ENCODE measurements at regions not wholly inside any gene's neighbourhood (a gene's known extent, or its start where the extent isn't known, plus 50 kb on each side); places are given as distances from the start of the nearest gene placed in this dataset.
"Not testable (repeated sequence)": the region's sequence is repeated elsewhere in the genome, so short reads cannot be mapped to it uniquely, and the experiment has no call there.

- DNase-seq (ENCODE audit: low read depth) = no peak
These were observed 213.8 kb downstream of the DSC3 start for GRCh38 chr18:30828700-30829099.

DNA sequence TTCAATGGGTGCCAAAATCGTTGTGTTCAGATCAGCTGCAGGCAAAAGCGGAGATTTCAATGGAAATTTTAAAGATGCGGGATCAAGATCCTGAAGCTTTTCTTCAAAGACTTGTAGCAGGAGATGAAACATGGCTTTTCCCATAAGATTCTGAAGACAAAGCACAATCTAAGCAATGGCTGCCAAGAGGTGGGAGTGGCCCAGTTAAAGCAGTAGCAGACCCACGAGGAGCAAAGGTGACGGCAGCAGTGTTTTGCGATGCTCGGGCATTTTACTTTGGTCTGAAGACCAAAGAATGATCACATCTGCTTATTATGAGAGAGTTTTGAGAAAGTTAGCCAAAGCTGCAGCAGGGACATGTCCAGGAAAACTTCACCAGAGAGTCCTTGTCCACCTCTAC, 222.9 kb downstream of the DSC3 start:
- no peak for DNase-seq (ENCODE audit: low read depth)

- DNase-seq (ENCODE audit: low read depth) = no peak
These were observed 228.1 kb downstream of the DSC3 start for GRCh38 chr18:30814446-30814845.

DNA sequence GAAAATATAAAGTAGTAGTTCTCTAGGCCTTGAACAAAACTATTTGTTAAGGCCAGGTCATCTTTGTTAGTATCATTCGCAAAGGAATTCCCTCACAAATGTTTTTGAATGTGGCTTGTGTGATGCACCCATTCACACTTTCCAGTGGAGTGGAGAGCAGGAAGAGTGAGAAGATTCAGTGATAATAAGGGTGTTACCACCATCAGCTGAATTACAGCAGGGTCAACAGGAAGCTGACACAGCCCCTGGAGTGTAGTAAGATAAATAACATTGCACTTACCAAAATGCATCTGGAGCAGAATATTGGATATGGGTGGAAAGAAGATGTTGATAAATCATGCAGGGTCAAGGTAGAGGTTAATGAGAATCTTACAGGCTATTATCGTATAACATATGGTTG, 231.0 kb downstream of the DSC3 start:
- no peak for DNase-seq (ENCODE audit: low read depth)

DNA sequence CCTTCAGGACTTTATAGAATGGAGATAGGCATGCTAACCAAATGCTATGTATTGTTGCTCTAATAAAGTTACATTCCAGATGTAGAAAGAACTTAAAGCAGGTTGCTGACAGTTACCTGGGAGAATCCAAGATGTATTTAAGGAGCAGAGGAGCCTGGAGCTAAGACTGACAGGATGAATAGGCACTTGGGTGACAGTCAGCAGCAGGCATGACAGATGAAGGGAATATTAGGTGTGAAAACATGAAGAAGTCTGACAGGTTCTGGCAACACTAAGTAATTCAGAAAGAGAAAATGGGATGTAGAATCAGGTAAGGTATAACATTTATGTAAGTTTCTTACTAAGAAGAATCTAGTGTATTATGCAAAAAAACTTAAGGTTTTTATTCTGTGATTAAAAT, 232.0 kb downstream of the DSC3 start:
- DNase-seq (ENCODE audit: low read depth) = no peak

DNA sequence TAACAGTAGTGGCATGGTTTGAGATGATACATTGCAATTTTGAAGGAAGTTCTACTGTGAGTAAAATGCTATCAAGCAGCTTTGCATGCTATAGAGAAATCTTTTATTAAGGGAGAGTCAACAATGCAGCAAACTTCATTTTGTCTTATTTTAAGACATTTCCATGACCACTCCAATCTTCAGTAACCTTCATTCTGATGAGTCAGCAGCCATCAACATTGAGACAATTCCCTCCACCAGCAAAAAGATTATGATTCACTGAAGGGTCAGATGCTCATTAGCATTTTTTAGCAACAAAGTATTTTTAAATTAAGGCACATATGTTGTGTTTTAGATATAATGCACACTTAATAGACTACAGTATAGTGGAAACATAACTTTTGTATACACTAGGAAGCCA, 235.7 kb downstream of the DSC3 start:
- DNase-seq (ENCODE audit: low read depth) = no peak

DNA sequence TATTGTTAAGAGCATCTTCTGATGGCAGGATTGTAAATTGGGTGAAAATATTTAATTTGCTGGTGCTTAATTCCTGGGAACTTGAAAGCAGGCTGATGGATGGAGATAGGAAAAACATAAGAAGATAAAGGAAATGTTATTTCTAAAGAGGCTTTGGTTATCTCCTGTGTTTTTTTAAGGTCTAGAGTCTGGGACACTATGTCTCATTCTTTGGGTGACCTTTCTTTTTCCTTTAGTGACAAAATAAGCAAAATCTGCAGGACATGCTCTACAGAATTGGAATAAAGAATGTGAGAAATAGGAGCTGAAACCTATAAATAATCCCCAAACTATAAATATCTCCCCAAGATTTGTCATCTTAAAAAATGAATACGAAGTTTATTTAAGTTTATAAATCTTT, 241.7 kb downstream of the DSC3 start:
- DNase-seq (ENCODE audit: low read depth) = no peak

- no peak for DNase-seq (ENCODE audit: low read depth)
These were observed 250.5 kb downstream of the DSC3 start for GRCh38 chr18:30792051-30792450.

GRCh38 chr18:30788411-30788991, 254.0 kb downstream of the DSC3 start:
- not testable (repeated sequence) for DNase-seq (ENCODE audit: low read depth)

GRCh38 chr18:30787410-30787809, 255.1 kb downstream of the DSC3 start:
- DNase-seq (ENCODE audit: low read depth) = no peak

DNA sequence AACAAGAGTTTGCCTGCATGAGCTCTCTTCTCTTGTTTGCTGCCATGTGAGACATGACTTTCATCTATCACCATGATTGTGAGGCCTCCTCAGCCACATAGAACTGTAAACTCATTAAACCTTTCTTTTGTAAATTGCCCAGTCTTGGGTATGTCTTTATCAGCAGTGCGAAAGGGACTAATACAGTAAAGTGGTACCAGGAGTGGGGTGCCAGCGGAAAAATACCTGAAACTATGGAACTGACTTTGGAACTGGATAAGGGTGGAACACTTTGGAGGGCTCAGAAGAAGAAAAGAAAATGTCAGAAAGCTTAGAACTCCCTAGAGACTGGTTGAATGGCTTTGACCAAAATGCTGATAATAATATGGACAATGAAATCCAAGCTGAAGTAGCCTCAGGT, 260.9 kb downstream of the DSC3 start:
- DNase-seq (ENCODE audit: low read depth) = no peak

- no peak for DNase-seq (ENCODE audit: low read depth)
These were observed 266.9 kb downstream of the DSC3 start for GRCh38 chr18:30775629-30776028.

DNA sequence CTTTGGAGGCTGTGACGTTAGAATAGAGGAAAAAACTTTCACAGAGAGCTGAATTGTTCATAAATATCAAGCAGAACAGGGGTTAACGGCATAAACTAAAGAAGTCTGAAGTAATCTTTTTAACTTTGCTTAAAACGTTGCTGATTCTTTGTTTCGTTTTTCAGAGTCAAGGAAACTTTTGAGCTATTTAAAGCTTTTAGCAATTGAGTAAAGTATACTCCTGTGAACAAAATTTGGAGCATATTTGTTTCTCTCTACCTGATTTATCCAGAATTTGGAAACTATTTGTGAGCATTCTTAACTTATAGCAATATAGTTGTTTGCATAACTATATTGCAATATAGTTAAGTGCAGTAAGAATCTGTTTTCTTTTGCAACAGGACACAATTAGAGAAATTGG, 270.4 kb downstream of the DSC3 start:
- DNase-seq (ENCODE audit: low read depth) = not testable (repeated sequence)

GRCh38 chr18:30766053-30766452, 276.5 kb downstream of the DSC3 start:
- no peak for DNase-seq (ENCODE audit: low read depth)

GRCh38 chr18:30765247-30765646, 277.3 kb downstream of the DSC3 start:
- no peak for DNase-seq (ENCODE audit: low read depth)

GRCh38 chr18:30763902-30764350, 278.6 kb downstream of the DSC3 start:
- no peak for DNase-seq (ENCODE audit: low read depth)

DNA sequence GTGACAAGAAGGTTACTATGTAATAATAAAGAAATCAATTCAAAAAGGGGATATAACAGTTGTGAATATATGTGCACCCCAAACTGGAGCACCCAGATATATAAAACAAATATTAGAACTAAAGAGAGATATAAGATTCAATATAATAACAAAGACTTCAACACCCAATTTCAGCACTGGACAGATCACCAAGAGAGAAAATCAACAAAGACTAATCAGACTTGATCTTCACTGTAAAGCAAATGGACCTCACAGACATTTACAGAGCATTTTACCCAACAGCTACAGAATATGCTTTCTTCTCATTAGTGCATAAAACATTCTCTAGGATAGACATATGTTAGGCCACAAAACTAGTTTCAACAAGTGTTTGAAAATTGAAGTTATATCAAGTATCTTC, 287.7 kb downstream of the DSC3 start:
- no peak for DNase-seq (ENCODE audit: low read depth)

- no peak for DNase-seq (ENCODE audit: low read depth)
These were observed 294.0 kb downstream of the DSC3 start for GRCh38 chr18:30748541-30748940.

- no peak for DNase-seq (ENCODE audit: low read depth)
These were observed 296.3 kb downstream of the DSC3 start for GRCh38 chr18:30746224-30746623.

DNA sequence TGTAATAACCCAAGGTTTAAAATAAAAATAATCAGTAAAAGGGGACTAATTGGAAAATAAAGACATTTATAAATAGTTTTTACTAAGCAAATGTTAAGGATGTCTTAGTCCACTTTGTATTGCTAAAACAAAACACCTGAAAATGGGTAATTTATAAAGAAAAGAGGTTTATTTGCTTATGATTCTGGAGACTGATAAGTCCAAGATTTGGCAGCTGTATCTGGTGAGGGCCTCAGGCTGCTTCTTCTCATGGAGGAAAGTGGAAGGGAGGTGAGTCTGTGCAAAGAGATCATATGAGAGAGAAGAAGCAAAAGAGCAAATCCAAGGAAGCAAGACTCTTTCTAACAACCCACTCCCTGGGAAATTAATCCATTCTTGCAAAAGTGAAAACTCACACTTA, 299.5 kb downstream of the DSC3 start:
- DNase-seq (ENCODE audit: low read depth) = no peak

DNA sequence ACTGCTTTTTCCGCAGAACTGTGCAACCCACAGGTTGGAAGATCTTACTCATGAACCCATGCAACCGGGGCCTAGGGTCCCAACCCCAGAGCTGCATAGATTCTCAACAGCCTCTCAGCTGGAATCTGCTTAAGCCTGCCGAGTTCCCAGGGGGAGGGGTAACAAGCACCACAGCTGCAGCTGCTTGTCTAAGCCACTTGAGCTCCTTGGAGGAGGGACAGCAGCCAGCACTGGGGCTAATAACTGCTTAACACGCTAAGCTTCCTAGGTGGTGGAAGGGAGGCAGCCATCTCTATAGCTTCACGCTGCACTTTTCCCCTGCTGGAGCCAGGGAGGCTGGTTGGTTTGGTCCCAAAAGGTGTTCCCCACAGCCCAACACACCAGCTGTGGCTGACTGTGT, 311.6 kb downstream of the DSC3 start:
- DNase-seq (ENCODE audit: low read depth) = no peak

DNA sequence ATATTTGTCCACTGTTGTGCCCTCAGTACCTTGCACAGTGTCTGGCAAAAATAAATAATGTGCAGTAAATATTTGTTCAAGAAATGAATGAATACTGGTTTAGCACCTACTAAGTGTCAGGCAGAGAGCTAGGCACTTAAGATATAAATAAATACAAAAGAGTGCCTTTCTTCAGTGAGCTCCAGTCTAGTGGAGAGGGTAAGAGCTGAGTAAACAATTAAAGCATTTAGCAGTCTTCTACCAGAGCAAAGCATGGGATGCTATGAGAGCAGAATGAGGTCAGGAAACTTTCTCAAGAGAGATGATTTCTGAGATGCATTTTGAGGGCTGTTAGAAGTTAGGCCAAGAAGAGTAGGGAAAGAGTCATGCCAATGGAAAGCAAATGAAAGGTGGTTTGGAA, 314.7 kb downstream of the DSC3 start:
- DNase-seq (ENCODE audit: low read depth) = no peak

- DNase-seq (ENCODE audit: low read depth) = no peak
These were observed 329.2 kb downstream of the DSC3 start for GRCh38 chr18:30713299-30713698.

- DNase-seq (ENCODE audit: low read depth) = no peak
These were observed 330.2 kb downstream of the DSC3 start for GRCh38 chr18:30712383-30712782.

DNA sequence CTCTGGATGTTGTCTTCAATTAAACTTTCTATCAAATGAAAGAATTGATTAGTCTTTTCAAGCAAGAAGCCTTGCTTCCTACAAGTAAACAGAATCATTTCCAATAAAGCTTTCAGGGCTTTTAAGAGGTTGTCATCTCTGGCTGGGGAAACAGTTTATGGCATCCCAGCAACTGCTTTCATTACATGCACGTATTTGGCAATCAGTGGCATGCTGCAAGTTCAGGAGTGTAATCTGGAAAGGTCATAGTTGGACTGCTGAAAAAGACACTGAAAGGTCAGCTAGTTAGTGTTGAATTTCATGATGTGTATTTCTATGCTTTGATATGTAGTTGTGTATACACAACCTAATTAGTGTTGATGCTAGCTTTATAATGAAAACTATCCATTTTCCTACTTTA, 332.9 kb downstream of the DSC3 start:
- DNase-seq (ENCODE audit: low read depth) = no peak

Measured in HS-27A (cell line).